ENCODE measurements at regions not wholly inside any gene's neighbourhood (a gene's known extent, or its start where the extent isn't known, plus 50 kb on each side); places are given as distances from the start of the nearest gene placed in this dataset.
"Not testable (repeated sequence)": the region's sequence is repeated elsewhere in the genome, so short reads cannot be mapped to it uniquely, and the experiment has no call there.

DNA sequence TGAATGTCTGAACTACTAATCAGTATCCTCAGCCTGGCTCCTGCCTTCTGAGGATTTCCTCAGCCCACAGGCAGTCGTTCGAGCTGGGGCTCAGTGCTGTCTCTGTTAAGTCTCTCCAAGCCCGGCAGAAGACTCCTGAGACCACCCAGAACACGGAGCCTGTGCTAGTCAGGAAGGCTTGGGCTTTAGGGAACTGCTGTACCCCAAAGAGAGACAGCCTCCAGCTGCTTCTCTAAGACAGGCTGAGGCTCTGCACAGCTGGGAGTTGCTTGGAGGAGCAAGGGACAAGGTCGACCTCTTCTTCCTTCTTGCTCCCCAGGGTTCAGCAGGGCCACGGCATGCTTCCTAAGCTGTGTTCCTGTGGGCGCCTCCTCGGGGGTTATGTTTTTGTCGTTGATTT lies 283.4 kb upstream of the MYT1L start:
- no peak for DNase-seq

DNA sequence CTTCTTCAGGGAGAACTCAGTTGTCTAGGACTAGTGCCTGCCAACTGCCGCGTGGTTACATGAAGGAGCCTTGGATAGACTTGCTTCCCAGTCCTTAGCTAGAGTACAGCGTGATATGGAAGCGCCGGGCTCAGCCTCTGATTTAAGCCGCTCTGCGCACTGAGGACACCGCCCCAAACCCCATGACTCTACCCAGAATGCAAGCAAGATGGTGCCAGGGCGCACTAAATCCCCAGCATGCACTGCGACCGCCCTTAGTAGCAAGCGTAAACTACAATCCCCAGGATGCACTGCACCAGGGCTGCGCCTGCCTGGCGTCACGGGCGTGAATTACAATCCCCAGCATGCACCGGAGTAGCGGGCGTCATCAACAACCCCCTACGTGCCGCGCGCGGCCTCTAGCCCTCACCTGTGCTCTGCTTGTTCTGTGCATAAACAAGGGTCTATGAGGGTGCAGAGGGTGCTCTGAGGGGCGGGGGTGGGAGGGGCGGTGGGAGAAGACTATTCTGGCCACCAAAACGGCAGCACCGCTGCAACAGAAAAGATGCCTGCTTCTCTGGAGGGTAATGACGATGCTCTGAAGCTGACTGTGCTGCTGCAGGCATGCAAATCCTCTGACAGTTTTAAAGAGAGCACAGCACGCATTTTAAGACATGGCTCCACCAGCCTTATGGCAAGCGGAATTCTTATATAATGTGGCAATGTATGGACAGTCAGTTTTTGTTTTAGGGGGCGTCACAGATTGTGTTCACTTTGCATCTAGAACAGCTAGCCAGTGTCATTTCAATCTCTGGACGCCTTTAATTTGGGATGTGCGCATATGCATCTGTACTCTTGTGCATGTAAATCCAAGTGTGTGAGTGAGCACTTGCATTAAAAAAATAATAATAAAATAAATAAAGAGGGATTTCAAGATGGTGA lies 282.5 kb upstream of the MYT1L start:
- peak; percentile 97 for DNase-seq

- DNase-seq = no peak
These were observed 279.7 kb upstream of the MYT1L start for GRCh38 chr2:2610751-2611150.

DNA sequence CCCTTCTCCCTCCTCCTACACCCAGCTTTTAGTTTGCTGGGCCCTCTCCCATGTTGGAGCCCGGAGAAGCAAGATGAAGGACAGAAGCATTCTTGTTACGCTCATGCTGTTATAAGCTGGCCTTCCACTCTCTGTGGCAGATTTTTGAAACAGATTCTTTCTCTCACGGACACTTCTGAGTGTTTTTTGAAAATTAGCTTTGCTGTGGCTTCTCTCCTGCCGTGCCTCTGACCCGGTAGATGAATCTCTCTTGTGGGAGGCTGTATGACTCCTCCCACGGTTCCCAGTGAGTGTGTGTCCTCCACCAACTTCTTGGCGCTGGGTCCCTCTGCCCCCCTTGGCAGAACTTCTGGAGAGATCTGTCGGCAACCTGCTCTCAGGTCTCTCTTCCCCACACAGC lies 269.3 kb upstream of the MYT1L start:
- DNase-seq = no peak

DNA sequence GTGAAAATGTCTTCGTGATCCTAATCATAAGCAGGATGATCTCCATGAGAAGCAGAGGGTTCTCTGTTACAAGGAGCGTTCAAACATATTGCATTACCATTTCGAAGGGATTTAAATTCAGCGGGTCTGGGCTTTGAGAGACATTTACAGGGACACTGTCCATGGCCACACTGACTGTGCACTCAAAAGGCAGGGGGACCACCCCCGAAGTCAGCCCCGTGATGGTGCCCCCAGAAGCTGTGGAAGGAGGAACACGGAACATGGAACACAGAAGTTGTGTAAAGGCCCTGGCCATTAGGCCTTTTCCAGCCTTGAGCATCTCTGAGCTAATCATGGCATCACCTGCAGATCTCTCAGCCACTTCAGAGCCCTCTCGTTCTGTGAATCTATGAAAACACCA lies 268.4 kb upstream of the MYT1L start:
- no peak for DNase-seq

GRCh38 chr2:2597712-2598111 lies 266.6 kb upstream of the MYT1L start:
- no peak for DNase-seq

DNA sequence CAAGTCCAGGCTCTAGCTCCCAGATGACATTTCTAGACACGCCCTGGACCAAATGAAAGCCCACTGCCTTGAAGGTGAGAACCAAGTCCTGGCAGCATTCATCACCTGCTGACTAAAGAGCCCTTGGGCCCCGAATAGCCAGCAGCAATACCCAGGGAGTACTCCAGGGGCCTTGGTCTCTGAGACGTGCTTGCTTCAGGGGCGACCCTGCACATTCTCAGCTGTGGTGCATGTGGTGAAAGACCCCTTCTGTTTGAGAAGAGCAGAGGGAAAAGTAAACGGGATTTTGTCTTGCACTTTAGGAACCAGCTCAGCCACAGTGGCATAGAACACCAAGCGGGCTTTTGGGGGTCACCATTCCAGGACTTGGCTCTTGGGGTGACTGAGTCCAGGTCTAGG lies 260.5 kb upstream of the MYT1L start:
- no peak for DNase-seq

GRCh38 chr2:2590841-2591541 lies 259.9 kb upstream of the MYT1L start:
- DNase-seq = peak; percentile 29

DNA sequence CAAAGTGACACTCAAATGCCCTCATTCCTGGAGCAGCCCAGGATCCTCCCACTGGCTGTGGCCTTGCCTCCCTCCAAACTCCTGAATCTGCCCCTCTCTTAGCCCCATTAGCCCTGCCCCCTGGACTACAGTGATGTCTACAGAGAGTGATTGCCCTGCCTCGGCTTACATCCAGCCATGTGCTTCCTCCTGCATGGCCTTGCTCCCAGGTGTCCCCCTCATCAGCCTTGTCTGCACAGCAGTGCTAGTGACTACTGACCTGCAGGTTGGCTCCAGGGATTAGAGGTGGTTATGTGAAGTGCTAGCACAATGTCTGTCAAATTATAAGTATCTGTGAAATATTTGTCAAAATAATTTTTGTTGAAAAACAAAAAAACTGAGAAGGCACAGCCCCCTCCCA lies 259.1 kb upstream of the MYT1L start:
- no peak for DNase-seq

DNA sequence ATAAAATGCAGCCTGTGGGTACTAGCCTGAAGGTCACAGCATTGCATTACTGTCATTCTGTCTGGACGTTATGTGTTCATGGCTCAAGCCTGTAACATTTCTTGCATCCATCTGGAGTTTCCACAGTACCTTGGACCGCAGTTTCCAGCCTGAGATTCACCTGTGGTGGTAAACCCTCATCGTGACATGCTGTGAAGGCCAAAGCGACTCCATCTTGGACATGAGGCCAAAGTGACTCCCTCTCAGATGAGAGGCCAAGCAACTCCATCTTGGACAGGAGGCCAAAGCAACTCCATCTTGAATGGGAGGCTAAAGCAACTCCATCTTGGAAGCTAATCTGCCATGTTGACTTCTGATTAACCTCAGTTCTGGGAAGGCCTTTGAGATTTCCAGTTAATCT lies 257.7 kb upstream of the MYT1L start:
- DNase-seq = no peak

- no peak for DNase-seq
These were observed 256.3 kb upstream of the MYT1L start for GRCh38 chr2:2587354-2587753.

DNA sequence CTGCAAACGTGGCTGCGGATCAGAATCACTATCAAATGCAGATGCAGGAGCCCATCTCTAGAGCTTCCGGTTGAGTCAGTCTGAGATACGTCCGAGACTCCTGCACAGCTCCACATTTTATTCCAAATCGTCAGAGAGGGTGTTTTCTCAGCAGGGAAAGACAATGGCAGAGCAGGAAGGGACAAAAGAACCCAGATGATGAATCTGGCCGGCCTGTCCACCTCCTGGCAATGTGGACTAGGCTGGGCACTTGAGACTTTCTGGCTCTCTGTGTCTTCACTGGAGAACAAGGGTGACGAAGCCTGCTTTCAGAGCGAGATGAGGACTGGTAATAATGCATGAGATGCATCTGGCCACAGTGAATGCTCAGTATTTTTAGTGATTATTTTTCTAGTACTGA lies 255.9 kb upstream of the MYT1L start:
- no peak for DNase-seq

GRCh38 chr2:2586068-2586776 lies 255.1 kb upstream of the MYT1L start:
- no peak for DNase-seq

DNA sequence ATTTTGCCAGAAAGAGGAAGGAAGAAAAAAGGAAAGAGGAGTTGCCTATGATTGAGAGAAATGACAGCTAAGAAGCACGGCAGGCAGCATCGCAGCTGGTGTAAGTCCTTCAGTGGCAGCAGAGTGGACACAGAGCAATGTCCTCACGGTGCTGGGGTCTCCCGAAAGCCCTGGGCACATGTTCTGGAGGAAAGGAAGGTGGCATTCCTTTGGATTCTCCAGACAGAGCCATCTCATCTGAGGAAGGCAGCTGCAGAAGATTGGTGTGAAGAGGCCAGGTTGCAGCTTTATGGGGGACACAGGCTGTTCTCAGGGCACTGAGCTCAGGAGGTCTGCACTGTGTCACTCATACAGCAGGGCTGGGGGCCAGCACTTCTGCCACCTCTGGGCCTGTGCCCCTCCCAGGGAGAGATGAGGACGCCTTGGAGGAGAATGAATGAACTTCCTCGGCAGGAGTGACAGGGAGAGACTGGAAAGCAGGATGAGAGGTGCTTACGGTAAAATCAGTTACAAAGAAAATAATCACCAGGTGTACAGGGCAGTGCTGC lies 252.0 kb upstream of the MYT1L start:
- no peak for DNase-seq

DNA sequence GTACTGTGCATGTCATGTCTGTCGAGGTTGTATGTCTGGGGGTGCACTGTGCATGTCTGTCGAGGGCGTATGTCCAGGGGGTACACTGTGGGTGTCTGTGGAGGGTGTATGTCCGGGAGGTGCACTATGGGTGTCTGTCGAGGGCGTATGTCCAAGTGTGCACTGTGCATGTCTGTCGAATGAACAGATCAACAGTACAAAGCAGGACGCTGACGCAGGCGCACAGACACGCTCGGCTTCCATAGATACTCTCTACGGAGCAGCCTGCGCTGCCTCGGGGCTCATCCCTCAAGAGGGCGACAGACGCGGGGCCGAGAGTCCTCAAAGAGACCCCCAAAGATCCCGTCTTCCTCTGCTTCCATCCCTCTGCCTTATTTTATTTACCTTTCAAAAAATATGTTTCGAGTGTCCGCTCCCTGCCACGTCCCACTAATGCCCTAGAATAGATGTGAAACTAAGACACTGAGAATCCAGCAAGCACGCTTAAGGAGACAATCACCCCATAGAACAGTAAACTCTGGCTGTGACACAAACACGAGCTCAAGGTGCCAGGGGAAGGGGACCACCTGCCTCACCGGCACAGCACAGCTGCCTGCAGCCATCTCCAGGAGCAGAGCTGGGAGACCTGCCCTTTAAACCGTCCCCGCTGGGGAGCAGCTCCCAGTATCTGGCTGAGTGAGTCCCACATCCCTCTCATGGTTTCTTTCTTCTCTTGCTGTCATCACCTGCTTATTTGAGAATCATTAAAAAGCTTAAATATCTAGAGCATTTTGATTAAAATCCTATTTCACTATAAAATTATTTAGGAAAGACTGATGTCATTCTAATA lies 250.5 kb upstream of the MYT1L start:
- peak; percentile 71 for DNase-seq

GRCh38 chr2:2580841-2581240 lies 249.8 kb upstream of the MYT1L start:
- not testable (repeated sequence) for DNase-seq

GRCh38 chr2:2580341-2580740 lies 249.3 kb upstream of the MYT1L start:
- DNase-seq = no peak

GRCh38 chr2:2579814-2580213 lies 248.7 kb upstream of the MYT1L start:
- peak; percentile 2 for DNase-seq

- DNase-seq = peak; percentile 86
These were observed 246.3 kb upstream of the MYT1L start for GRCh38 chr2:2577407-2577831.

DNA sequence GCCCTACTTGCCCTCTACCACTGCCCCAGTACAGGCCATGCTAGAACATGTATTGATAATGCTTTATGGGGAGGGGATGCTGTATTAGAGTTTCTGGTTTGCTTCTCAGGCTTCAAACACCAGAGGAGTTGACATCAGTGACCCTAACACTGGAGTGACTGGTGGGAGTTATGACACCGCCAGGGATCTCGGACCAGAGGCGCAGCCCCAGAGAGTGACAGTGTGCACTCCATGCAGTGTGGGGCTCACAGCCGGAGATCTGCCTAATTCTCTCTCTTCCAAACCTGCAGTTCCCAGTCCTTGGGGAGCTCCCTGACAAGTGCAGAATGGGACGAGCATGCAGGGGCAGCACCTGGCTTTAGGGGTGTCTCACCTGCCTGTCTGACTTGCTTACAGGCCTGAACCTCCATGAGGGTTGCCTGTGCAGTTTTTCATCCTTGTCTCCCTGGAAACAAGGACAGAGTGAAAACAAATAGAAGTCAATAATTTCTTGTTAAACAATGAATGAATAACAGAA lies 244.9 kb upstream of the MYT1L start:
- no peak for DNase-seq

GRCh38 chr2:2575181-2575577 lies 244.1 kb upstream of the MYT1L start:
- no peak for DNase-seq
